HL-60 (cell line): ENCODE measurements at regions not wholly inside any gene's neighbourhood (a gene's known extent, or its start where the extent isn't known, plus 50 kb on each side); places are given as distances from the start of the nearest gene placed in this dataset.

ENCODE experiments used
- DNase-seq, 2 experiments: peaks; one replicate each; pipeline ENCODE4 v3.0.0-alpha.2; 2010 to 2020; ENCODE audit warnings: low read depth in 1 of 2, low spot score in 1 of 2
- H3K27ac ChIP-seq: fragments of 250-450 bp; sonication (Bioruptor Pico); replicated peaks from 2 replicates; pipeline ENCODE4 v1.5.1; 2020; ENCODE audit warnings: mild to moderate bottlenecking, moderate library complexity
- H3K27me3 ChIP-seq: fragments of 250-450 bp; sonication (Bioruptor Pico); 2 replicates; pipeline ENCODE4 v1.5.1; 2021; ENCODE audit warnings: mild to moderate bottlenecking, moderate library complexity; ENCODE audit not compliant: insufficient read depth, poor library complexity, severe bottlenecking
- H3K4me3 ChIP-seq: replicated peaks from 2 replicates; pipeline ENCODE4 v1.5.1; 2011; ENCODE audit warnings: mild to moderate bottlenecking, control low read depth, low read length; ENCODE audit not compliant: insufficient read depth
- GABPA ChIP-seq: IDR thresholded peaks from 2 replicates; pipeline ENCODE4 v1.6.1; 2012; ENCODE audit warnings: low read depth
- POLR2AphosphoS5 ChIP-seq: IDR thresholded peaks from 2 replicates; pipeline ENCODE4 v1.6.1; 2012; ENCODE audit warnings: low read depth
- SPI1 ChIP-seq: IDR thresholded peaks from 2 replicates; pipeline ENCODE4 v1.6.1; 2012; ENCODE audit warnings: low read depth, mild to moderate bottlenecking, borderline replicate concordance
- TF ChIP-seq, protein P1 (sequence below): IDR thresholded peaks from one replicate; pipeline ENCODE4 v1.5.1; 2011; ENCODE audit warnings: low read length, control low read depth, inconsistent platforms; ENCODE audit not compliant: insufficient read depth
- TF ChIP-seq, protein P2 (sequence below): IDR thresholded peaks from 2 replicates; pipeline ENCODE4 v1.6.1; 2012; ENCODE audit warnings: low read depth; ENCODE audit not compliant: insufficient replicate concordance

DNA sequence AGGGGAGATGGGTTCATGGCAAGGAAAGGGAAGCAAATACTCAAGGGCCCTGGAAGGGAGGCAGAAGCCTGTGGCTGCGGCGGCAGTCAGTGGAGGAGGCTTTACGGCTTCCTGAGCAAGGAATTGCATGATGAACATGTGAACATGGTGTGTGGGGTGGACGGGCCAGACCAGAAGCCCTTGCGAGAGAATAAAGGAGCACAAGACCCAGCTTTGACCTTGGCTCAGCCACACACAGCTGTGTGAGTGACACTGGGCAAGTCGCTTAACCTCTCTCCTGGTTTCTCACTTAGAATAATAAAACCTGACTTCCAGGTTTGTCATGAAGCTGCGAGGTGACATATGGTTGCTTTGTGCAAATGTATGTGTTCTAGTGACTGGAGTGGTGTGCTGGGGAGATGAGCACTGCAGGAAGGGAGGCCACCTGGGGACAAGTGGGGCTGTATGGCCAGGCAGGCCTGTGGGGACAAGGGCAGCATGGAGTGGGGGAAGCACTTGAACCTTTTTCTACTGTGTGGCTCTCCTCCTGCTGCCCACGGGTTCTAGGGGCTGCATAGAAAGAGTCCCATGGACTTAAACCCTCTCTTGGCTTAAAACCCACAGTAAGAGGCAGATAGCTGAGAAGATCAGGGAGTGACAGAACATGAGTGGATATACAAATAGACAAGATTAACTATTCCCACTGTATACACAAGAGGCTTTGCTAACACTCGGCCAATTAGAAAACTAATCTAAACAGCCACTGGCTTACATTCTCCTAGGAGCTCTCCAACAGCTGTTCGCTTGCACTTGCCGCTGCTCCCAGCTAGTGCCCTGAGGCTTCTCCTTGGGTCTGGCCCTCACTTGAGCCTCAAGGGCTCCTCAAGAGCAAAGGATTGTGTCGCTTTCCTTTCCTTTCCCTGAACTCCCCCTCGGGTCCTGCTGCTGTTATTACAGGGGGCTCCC, 67.3 kb upstream of the CDON start:
- Histone ChIP-seq H3K4me3 (no peak overlapping the region), H3K27ac (no peak overlapping the region), H3K27me3 (peaks cover 3% of the 10 kb centered on the region)
- DNase-seq: no peak
- TF ChIP-seq, protein P1, sequence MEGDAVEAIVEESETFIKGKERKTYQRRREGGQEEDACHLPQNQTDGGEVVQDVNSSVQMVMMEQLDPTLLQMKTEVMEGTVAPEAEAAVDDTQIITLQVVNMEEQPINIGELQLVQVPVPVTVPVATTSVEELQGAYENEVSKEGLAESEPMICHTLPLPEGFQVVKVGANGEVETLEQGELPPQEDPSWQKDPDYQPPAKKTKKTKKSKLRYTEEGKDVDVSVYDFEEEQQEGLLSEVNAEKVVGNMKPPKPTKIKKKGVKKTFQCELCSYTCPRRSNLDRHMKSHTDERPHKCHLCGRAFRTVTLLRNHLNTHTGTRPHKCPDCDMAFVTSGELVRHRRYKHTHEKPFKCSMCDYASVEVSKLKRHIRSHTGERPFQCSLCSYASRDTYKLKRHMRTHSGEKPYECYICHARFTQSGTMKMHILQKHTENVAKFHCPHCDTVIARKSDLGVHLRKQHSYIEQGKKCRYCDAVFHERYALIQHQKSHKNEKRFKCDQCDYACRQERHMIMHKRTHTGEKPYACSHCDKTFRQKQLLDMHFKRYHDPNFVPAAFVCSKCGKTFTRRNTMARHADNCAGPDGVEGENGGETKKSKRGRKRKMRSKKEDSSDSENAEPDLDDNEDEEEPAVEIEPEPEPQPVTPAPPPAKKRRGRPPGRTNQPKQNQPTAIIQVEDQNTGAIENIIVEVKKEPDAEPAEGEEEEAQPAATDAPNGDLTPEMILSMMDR: no peak
- TF ChIP-seq GABPA (no peak), SPI1 (no peak), POLR2AphosphoS5 (no peak)
- TF ChIP-seq, protein P2, sequence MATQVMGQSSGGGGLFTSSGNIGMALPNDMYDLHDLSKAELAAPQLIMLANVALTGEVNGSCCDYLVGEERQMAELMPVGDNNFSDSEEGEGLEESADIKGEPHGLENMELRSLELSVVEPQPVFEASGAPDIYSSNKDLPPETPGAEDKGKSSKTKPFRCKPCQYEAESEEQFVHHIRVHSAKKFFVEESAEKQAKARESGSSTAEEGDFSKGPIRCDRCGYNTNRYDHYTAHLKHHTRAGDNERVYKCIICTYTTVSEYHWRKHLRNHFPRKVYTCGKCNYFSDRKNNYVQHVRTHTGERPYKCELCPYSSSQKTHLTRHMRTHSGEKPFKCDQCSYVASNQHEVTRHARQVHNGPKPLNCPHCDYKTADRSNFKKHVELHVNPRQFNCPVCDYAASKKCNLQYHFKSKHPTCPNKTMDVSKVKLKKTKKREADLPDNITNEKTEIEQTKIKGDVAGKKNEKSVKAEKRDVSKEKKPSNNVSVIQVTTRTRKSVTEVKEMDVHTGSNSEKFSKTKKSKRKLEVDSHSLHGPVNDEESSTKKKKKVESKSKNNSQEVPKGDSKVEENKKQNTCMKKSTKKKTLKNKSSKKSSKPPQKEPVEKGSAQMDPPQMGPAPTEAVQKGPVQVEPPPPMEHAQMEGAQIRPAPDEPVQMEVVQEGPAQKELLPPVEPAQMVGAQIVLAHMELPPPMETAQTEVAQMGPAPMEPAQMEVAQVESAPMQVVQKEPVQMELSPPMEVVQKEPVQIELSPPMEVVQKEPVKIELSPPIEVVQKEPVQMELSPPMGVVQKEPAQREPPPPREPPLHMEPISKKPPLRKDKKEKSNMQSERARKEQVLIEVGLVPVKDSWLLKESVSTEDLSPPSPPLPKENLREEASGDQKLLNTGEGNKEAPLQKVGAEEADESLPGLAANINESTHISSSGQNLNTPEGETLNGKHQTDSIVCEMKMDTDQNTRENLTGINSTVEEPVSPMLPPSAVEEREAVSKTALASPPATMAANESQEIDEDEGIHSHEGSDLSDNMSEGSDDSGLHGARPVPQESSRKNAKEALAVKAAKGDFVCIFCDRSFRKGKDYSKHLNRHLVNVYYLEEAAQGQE: no peak

DNA sequence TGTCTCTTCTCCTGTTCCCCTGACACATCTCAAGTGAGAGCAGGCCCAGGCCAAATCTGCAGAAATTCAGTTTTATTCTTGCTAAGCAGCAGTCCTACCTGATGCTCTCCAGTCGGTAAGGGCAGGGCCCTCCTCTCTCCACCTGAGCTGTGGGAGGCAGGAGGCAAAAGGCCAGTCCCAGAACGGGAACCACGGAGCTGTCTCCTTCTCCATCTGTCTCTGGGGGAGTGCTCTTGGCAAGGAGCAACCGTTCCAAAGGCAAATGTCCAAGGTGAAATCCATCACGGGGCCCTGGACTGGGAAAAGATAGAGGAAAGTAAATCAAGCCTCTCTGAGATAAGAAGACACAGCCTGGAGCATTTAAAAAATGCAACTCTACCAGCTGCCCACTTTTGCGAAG, 65.2 kb upstream of the CDON start:
- Histone ChIP-seq H3K27me3 (peaks cover 3% of the 10 kb centered on the region), H3K27ac (no peak overlapping the region), H3K4me3 (no peak overlapping the region)
- TF ChIP-seq, protein P1: no peak
- TF ChIP-seq SPI1: no peak
- TF ChIP-seq, protein P2: no peak
- no peak for TF ChIP-seq GABPA
- no peak for TF ChIP-seq POLR2AphosphoS5
- no peak for DNase-seq

DNA sequence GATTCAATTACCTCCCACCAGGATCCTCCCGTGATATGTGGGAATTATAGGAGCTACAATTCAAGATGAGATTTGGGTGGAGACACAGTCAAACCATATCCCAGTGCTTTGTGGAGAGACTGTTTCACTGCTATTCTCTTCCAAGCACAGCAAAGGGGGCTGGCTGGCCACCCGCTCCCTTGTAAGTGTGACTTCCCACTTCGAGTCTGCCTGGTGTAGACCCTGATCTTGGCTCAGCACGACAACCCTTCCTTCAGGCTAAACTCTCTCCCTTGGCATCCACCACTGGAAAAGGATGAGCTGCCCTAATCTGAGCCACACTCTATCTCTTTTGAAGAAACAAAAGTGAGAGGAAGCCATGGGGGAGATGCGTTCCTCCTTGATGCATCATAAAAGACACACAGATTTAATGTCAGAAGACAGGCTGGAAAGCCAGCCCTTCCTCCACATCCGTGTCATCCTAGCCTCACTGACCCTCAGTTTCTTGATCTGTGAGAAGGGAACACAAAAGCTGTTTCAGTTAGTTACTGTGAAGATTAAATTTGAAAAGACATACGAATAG, 64.7 kb upstream of the CDON start:
- no peak for DNase-seq
- H3K27me3 ChIP-seq: peaks cover 3% of the 10 kb centered on the region

More for the DNA sequence above, 64.7 kb upstream of the CDON start:
- TF ChIP-seq POLR2AphosphoS5 (no peak), SPI1 (no peak), GABPA (no peak)
- TF ChIP-seq, protein P1: no peak
- TF ChIP-seq, protein P2: no peak
- Histone ChIP-seq H3K27ac (no peak overlapping the region), H3K4me3 (no peak overlapping the region)
